ACC112 (cell line): ENCODE measurements at regions not wholly inside any gene's neighbourhood (a gene's known extent, or its start where the extent isn't known, plus 50 kb on each side); places are given as distances from the start of the nearest gene placed in this dataset.

ENCODE experiments used
- H2AFZ ChIP-seq: fragments of 200-600 bp; sonication (generic); one replicate; pipeline ENCODE4 v1.6.0; 2017; ENCODE audit warnings: antibody characterized with exemption, low read length; ENCODE audit not compliant: unreplicated experiment
- H3K27ac ChIP-seq: fragments of 200-600 bp; sonication (generic); 2 replicates; pipeline ENCODE4 v1.5.1; 2014; ENCODE audit warnings: low read depth, mild to moderate bottlenecking, antibody characterized with exemption, low read length, moderate library complexity
- H3K27me3 ChIP-seq: fragments of 200-600 bp; sonication (generic); 2 replicates; pipeline ENCODE4 v1.6.1; 2014; ENCODE audit warnings: mild to moderate bottlenecking, antibody characterized with exemption, low read length, moderate library complexity, mixed read lengths; ENCODE audit not compliant: insufficient read depth
- H3K36me3 ChIP-seq: fragments of 200-600 bp; sonication (generic); 2 replicates; pipeline ENCODE4 v1.6.1; 2016; ENCODE audit warnings: mild to moderate bottlenecking, antibody characterized with exemption, low read length, moderate library complexity, mixed read lengths; ENCODE audit not compliant: insufficient read depth
- H3K4me1 ChIP-seq: fragments of 200-600 bp; sonication (generic); one replicate; pipeline ENCODE4 v1.6.1; 2016; ENCODE audit warnings: low read length, mixed read lengths; ENCODE audit not compliant: insufficient read depth, unreplicated experiment, control insufficient read depth
- H3K4me3 ChIP-seq: fragments of 200-600 bp; sonication (generic); 2 replicates; pipeline ENCODE4 v1.5.1; 2014; ENCODE audit warnings: mild to moderate bottlenecking, low read depth, low read length
- H3K79me2 ChIP-seq: fragments of 200-600 bp; sonication (generic); one replicate; pipeline ENCODE4 v1.6.0; 2016; ENCODE audit warnings: low read length; ENCODE audit not compliant: control insufficient read depth, unreplicated experiment, insufficient read depth

DNA sequence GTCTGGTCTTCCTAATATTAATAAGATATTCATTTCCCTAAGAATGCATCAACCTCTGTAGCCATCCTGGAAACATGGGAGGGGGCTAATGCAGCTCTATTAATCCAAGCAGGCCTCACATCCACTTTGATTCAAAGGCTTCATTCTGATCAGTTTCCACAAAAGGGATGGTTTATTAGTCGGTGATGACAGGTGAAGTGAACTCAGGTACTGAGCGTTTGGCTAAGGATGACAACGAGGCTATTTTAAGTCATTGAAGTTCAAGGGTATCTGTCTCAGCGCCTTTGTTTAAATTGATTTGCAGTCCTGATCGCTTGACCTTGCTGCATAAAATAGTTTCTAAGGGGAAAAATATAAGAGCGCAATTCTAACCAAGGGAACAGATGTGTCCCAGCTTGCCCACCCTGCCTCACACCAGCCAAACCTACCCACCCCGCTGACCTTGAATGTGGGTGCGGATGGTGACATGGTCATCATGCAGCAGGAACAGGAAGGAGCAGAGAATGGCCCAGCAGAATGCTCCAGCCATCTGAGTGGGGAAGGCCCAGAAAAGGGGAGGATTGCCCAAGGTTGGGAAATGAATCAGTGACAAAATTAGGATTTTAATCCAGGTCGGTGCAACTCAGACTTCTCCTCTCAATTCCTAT is 70.5 kb upstream of the ZNF618 start:
- no peaks in the 10 kb centered on the region for H3K79me2 ChIP-seq
- H3K4me3 ChIP-seq = no peak overlapping the region
- no peak overlapping the region for H2AFZ ChIP-seq
- peaks cover 11% of the 10 kb centered on the region for H3K4me1 ChIP-seq
- no peak overlapping the region for H3K27ac ChIP-seq
- no peaks in the 10 kb centered on the region for H3K27me3 ChIP-seq
- H3K36me3 ChIP-seq = no peaks in the 10 kb centered on the region

DNA sequence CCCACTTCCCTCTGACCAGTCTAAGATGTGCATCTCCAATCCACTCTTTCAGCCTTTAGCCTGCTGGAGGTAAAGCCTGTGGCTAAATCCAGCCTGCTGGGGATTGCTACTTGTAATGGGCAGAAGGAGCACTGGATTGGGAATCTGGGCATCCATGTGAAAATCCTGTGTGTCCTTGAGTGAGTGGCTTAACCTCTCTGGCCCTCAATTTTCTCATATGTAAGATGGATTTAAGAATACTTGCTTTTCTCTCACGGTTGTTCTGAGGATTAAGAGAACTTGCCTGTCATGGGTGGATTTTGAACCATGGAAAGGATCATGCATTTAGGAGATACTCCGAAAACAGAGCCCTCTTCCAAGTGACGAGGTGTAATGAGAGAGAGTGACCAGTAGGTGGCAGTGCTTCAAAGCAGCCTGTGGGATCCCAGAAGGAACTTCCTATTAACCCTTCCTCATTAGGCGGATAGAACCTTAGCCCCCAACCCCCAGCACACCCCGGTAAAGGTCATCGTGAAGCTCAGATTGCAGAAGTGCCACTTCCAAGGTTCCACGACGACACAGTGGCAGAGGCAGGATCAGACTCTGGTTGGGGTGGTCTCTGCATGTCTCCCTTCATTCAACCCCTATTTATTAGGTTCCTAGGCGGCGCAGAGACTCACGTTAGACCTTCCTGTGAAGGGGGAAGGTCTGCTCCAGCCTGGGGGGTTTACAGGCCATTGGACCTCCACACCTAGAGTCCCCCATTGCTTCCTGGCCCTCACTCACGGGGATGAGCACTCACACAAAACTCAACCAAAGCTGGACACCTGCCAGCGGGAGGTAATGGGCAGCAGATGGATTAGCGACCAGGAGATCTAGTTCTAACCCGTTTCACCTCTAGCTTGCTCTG is 68.7 kb upstream of the ZNF618 start:
- no peaks in the 10 kb centered on the region for H3K79me2 ChIP-seq

GRCh38 chr9:113808391-113809358 is 67.4 kb upstream of the ZNF618 start:
- H2AFZ ChIP-seq = no peak overlapping the region
- no peaks in the 10 kb centered on the region for H3K79me2 ChIP-seq
- no peaks in the 10 kb centered on the region for H3K36me3 ChIP-seq
- peaks cover 11% of the 10 kb centered on the region for H3K4me1 ChIP-seq
- no peak overlapping the region for H3K27ac ChIP-seq
- H3K27me3 ChIP-seq = no peaks in the 10 kb centered on the region
- H3K4me3 ChIP-seq = no peak overlapping the region

More for the DNA sequence above, 68.7 kb upstream of the ZNF618 start:
- H3K4me3 ChIP-seq = peak overlapping the region; percentile 61
- H3K27me3 ChIP-seq = no peaks in the 10 kb centered on the region
- H3K36me3 ChIP-seq = no peaks in the 10 kb centered on the region
- peaks cover 11% of the 10 kb centered on the region for H3K4me1 ChIP-seq
- peak overlapping the region; percentile 50 for H2AFZ ChIP-seq
- no peak overlapping the region for H3K27ac ChIP-seq

- H3K27me3 ChIP-seq = no peaks in the 10 kb centered on the region
- H3K36me3 ChIP-seq = no peaks in the 10 kb centered on the region
- H2AFZ ChIP-seq = no peak overlapping the region
- H3K79me2 ChIP-seq = no peaks in the 10 kb centered on the region
- no peak overlapping the region for H3K4me3 ChIP-seq
- no peaks in the 10 kb centered on the region for H3K4me1 ChIP-seq
- H3K27ac ChIP-seq = no peak overlapping the region
Observed at GRCh38 chr9:113817171-113817570, 58.9 kb upstream of the ZNF618 start.

GRCh38 chr9:113818391-113818790 is 57.7 kb upstream of the ZNF618 start:
- Histone ChIP-seq H3K79me2 (no peaks in the 10 kb centered on the region), H2AFZ (no peak overlapping the region), H3K4me3 (no peak overlapping the region), H3K4me1 (no peaks in the 10 kb centered on the region), H3K36me3 (no peaks in the 10 kb centered on the region), H3K27me3 (no peaks in the 10 kb centered on the region), H3K27ac (no peak overlapping the region)

DNA sequence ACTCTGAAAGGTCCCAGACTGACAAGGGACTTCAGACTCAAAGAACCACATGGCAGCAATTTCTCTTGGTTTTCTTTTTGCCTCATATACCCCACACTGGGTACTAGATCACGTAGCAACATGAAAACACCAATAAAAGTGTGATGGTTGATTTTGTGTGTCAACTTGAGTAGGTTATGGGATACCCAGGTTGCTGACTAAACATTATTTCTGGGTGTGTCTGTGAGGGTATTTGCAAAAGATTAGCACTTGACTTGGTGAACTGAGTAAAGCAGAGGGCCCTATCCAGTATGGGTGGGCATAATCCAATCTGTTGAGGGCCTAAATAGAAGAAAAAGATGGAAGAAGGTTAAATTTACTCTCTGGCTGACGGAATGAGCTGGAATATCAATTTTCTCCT is 53.8 kb upstream of the ZNF618 start:
- H3K36me3 ChIP-seq = no peaks in the 10 kb centered on the region
- H3K4me3 ChIP-seq = no peak overlapping the region
- H3K27me3 ChIP-seq = no peaks in the 10 kb centered on the region
- H3K27ac ChIP-seq = no peak overlapping the region
- no peak overlapping the region for H2AFZ ChIP-seq
- no peaks in the 10 kb centered on the region for H3K79me2 ChIP-seq
- H3K4me1 ChIP-seq = no peaks in the 10 kb centered on the region

- no peak overlapping the region for H2AFZ ChIP-seq
- H3K4me3 ChIP-seq = no peak overlapping the region
- H3K36me3 ChIP-seq = no peaks in the 10 kb centered on the region
- H3K27me3 ChIP-seq = no peaks in the 10 kb centered on the region
- peaks cover 3% of the 10 kb centered on the region for H3K4me1 ChIP-seq
- no peaks in the 10 kb centered on the region for H3K79me2 ChIP-seq
- H3K27ac ChIP-seq = no peak overlapping the region
Observed at GRCh38 chr9:113823421-113823820, 52.7 kb upstream of the ZNF618 start.
